ENCODE measurements at regions not wholly inside any gene's neighbourhood (a gene's known extent, or its start where the extent isn't known, plus 50 kb on each side); places are given as distances from the start of the nearest gene placed in this dataset.

- ChIA-PET CTCF (no interaction called here), RAD21 (ENCODE audit: low non-redundant PET in 1 of 2, low total read pairs in 2 of 2, uncharacterized antibody in 2 of 2, unreplicated experiment in 2 of 2) (no interaction called here), POLR2A (no interaction called here)
- intact Hi-C loops (cut with micrococcal nuclease): no loop called here
- no peak for ATAC-seq
- H3K36me3 ChIP-seq (ENCODE audit: control insufficient read depth in 1 of 2, insufficient read depth in 2 of 2, low read length in 2 of 2): no peaks in the 10 kb centered on the region
- H3K4me1 ChIP-seq (ENCODE audit: control insufficient read depth in 1 of 2, insufficient read depth in 2 of 2, low read length in 2 of 2): no peaks in the 10 kb centered on the region
- no peaks in the 10 kb centered on the region for H3K9me2 ChIP-seq (ENCODE audit: insufficient read depth)
- no peak overlapping the region for H3K27ac ChIP-seq (ENCODE audit: low read depth, low read length)
- no peak overlapping the region for H3K4me2 ChIP-seq (ENCODE audit: low read length)
- H3K27me3 ChIP-seq (ENCODE audit: insufficient read depth, low read length): peaks cover 33% of the 10 kb centered on the region
- no peak for DNase-seq (ENCODE audit: low read depth, low spot score)
- no peak overlapping the region for H2AFZ ChIP-seq (ENCODE audit: low read depth, low read length, poor library complexity, severe bottlenecking)
- H3K9ac ChIP-seq (ENCODE audit: low read length): no peak overlapping the region
- no peak overlapping the region for H3K4me3 ChIP-seq (replicated peaks in 1 of 2; ENCODE audit: low read depth in 1 of 2, low read length in 2 of 2)
- TF ChIP-seq ZNF274 (IDR thresholded peaks at IDR 0.05; ENCODE audit: low read depth, low read length) (no peak), SP1 (IDR thresholded peaks at IDR 0.05; ENCODE audit: low read depth) (no peak), YY1 (IDR thresholded peaks at IDR 0.05; ENCODE audit: extremely low read depth, insufficient replicate concordance, low read depth, low read length) (no peak), ATF3 (IDR thresholded peaks at IDR 0.05) (no peak), EZH2 (IDR thresholded peaks at IDR 0.05) (no peak), ZFX (IDR thresholded peaks at IDR 0.05) (no peak), ELF1 (IDR thresholded peaks at IDR 0.05; ENCODE audit: borderline replicate concordance, low read depth) (no peak), POLR2A (IDR thresholded peaks at IDR 0.05; ENCODE audit: borderline replicate concordance, extremely low read depth, insufficient read depth, insufficient read length) (no peak), JUND (IDR thresholded peaks at IDR 0.05) (no peak), RAD21 (IDR thresholded peaks at IDR 0.05; ENCODE audit: low read depth) (no peak), SIN3A (IDR thresholded peaks at IDR 0.05; ENCODE audit: low read depth) (no peak), SRF (IDR thresholded peaks at IDR 0.05; ENCODE audit: low read depth) (no peak), ZBTB33 (IDR thresholded peaks at IDR 0.05; ENCODE audit: extremely low read depth, insufficient replicate concordance, low read length) (no peak), CEBPB (IDR thresholded peaks at IDR 0.05; ENCODE audit: low read depth) (no peak)
- BruUV-seq (replicated peaks): no TSS peak
- H4K20me1 ChIP-seq (ENCODE audit: insufficient read depth): no peaks in the 10 kb centered on the region
- no peaks in the 10 kb centered on the region for H3K79me2 ChIP-seq (ENCODE audit: insufficient read depth, low read length)
- no peaks in the 10 kb centered on the region for H3K9me3 ChIP-seq (ENCODE audit: control insufficient read depth in 1 of 2, insufficient read depth in 1 of 2, low read depth in 1 of 2, low read length in 2 of 2)
Measured at GRCh38 chr7:25831831-25832411, 320.1 kb upstream of the NFE2L3 start.

Data from HCT116 (cell line).